SK-N-SH treated with all-trans-retinoic acid at 6 μM for 48 hours (cell line): ENCODE measurements at regions not wholly inside any gene's neighbourhood (a gene's known extent, or its start where the extent isn't known, plus 50 kb on each side); places are given as distances from the start of the nearest gene placed in this dataset.

Experiments used
- ARNTL ChIP-seq: fragments of 450-650 bp; formaldehyde crosslinking; IDR thresholded peaks from 2 replicates; pipeline ENCODE4 v1.5.0; 2020; ENCODE audit warnings: low read depth, mild to moderate bottlenecking, moderate library complexity, borderline replicate concordance
- BACH2 ChIP-seq: fragments of 250-450 bp; sonication (Bioruptor Pico); IDR thresholded peaks from 2 replicates; pipeline ENCODE4 v1.9.0; 2021; ENCODE audit warnings: mild to moderate bottlenecking, borderline replicate concordance
- GLIS3 ChIP-seq: fragments of 250-450 bp; sonication (Bioruptor Pico); IDR thresholded peaks from 2 replicates; pipeline ENCODE4 v1.5.0; 2020; ENCODE audit warnings: mild to moderate bottlenecking, moderate library complexity
- OSR1 ChIP-seq: fragments of 250-450 bp; sonication (Bioruptor Pico); IDR thresholded peaks from 2 replicates; pipeline ENCODE4 v1.8.0; 2022; ENCODE audit warnings: moderate library complexity, mild to moderate bottlenecking, inconsistent platforms
- SNAI2 ChIP-seq: fragments of 250-450 bp; sonication (Bioruptor Pico); IDR thresholded peaks from 2 replicates; pipeline ENCODE4 v1.5.0; 2020; ENCODE audit warnings: mild to moderate bottlenecking, moderate library complexity
- TCF4 ChIP-seq: fragments of 250-450 bp; sonication (Bioruptor Pico); IDR thresholded peaks from 2 replicates; pipeline ENCODE4 v1.8.0; 2021; ENCODE audit warnings: mild to moderate bottlenecking, moderate library complexity, borderline replicate concordance
- ZFP3 ChIP-seq: fragments of 250-450 bp; sonication (Bioruptor Pico); IDR thresholded peaks from 2 replicates; pipeline ENCODE4 v1.5.0; 2020; ENCODE audit warnings: mild to moderate bottlenecking, moderate library complexity
- ZFP30 ChIP-seq: fragments of 450-650 bp; formaldehyde crosslinking; IDR thresholded peaks from 2 replicates; pipeline ENCODE4 v1.5.0; 2022; ENCODE audit warnings: mild to moderate bottlenecking, moderate library complexity
- ZNF565 ChIP-seq: fragments of 450-650 bp; formaldehyde crosslinking; conservative IDR thresholded peaks from 2 replicates; pipeline ENCODE4 v1.5.0; 2020; ENCODE audit warnings: low read depth, mild to moderate bottlenecking, moderate library complexity
- ZNF70 ChIP-seq: fragments of 450-650 bp; formaldehyde crosslinking; IDR thresholded peaks from 2 replicates; pipeline ENCODE4 v1.5.0; 2020; ENCODE audit warnings: mild to moderate bottlenecking, moderate library complexity
- TF ChIP-seq, protein P1 (sequence below): fragments of 250-450 bp; sonication (Bioruptor Pico); IDR thresholded peaks from 2 replicates; pipeline ENCODE4 v1.8.0; 2020; ENCODE audit warnings: mild to moderate bottlenecking, moderate library complexity, borderline replicate concordance

DNA sequence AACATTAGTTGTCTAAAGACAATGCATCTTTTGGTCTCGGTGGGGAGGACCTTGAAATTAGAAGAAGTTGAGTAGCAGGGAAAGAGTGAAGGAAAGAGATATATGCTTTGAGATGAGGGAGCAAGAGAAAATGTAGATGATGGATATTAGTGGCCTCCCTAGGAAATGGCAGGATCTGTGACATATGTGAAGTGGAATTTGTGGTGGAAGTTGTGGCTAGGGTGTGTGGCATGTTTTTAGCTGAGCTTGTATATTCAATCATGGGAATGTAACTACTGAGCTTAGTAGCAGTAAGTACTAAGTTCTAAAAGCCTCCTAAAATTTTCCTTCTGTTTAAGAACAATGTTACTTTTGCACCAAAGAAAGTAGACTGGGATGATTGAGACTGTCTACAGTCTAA is 382.8 kb upstream of the CTSO start:
- TF ChIP-seq ARNTL (no peak), BACH2 (CRISPR knock-in tag) (no peak), ZNF70 (no peak), TCF4 (CRISPR knock-in tag) (no peak), OSR1 (CRISPR knock-in tag) (no peak), ZFP30 (CRISPR knock-in tag) (no peak), ZNF565 (CRISPR knock-in tag) (no peak), ZFP3 (CRISPR knock-in tag) (no peak), GLIS3 (CRISPR knock-in tag) (no peak), SNAI2 (CRISPR knock-in tag) (no peak)
- TF ChIP-seq, protein P1, sequence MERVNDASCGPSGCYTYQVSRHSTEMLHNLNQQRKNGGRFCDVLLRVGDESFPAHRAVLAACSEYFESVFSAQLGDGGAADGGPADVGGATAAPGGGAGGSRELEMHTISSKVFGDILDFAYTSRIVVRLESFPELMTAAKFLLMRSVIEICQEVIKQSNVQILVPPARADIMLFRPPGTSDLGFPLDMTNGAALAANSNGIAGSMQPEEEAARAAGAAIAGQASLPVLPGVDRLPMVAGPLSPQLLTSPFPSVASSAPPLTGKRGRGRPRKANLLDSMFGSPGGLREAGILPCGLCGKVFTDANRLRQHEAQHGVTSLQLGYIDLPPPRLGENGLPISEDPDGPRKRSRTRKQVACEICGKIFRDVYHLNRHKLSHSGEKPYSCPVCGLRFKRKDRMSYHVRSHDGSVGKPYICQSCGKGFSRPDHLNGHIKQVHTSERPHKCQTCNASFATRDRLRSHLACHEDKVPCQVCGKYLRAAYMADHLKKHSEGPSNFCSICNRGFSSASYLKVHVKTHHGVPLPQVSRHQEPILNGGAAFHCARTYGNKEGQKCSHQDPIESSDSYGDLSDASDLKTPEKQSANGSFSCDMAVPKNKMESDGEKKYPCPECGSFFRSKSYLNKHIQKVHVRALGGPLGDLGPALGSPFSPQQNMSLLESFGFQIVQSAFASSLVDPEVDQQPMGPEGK (CRISPR knock-in tag), result no peak
